Stimulated activated CD4-positive, alpha-beta T cell treated with anti-CD3 and anti-CD28 coated beads, TNF-alpha, amount 100 ng/mL, for 24 hours (primary cell): ENCODE measurements at regions not wholly inside any gene's neighbourhood (a gene's known extent, or its start where the extent isn't known, plus 50 kb on each side); places are given as distances from the start of the nearest gene placed in this dataset.
"Not testable (repeated sequence)": the region's sequence is repeated elsewhere in the genome, so short reads cannot be mapped to it uniquely, and the experiment has no call there.

Experiments used
- DNase-seq, 3 experiments: peaks; one replicate each; pipeline ENCODE4 v3.0.0-alpha.2; 2020; ENCODE audit warnings: low read depth in 3 of 3

GRCh38 chr1:184854496-184855140 is 100.0 kb upstream of the EDEM3 start:
- DNase-seq, result no peak

- DNase-seq, result no peak
These were observed 99.4 kb upstream of the EDEM3 start for GRCh38 chr1:184854036-184854435.

- DNase-seq, result no peak
These were observed 97.4 kb upstream of the EDEM3 start for GRCh38 chr1:184851822-184852746.

GRCh38 chr1:184843732-184844495 is 89.3 kb upstream of the EDEM3 start:
- DNase-seq, result peak in 2 of 3 experiments; percentile 10 to 17

GRCh38 chr1:184840596-184840995 is 85.9 kb upstream of the EDEM3 start:
- DNase-seq, result no peak

GRCh38 chr1:184838504-184838951 is 83.9 kb upstream of the EDEM3 start:
- DNase-seq, result no peak

- no peak for DNase-seq
These were observed 82.6 kb upstream of the EDEM3 start for GRCh38 chr1:184836934-184837895.

GRCh38 chr1:184836141-184836540 is 81.5 kb upstream of the EDEM3 start:
- no peak for DNase-seq

GRCh38 chr1:184833994-184834393 is 79.3 kb upstream of the EDEM3 start:
- not testable (repeated sequence) for DNase-seq

GRCh38 chr1:184832517-184832916 is 77.9 kb upstream of the EDEM3 start:
- no peak for DNase-seq

- not testable (repeated sequence) for DNase-seq
These were observed 74.8 kb upstream of the EDEM3 start for GRCh38 chr1:184829496-184829895.

GRCh38 chr1:184828369-184828717 is 73.7 kb upstream of the EDEM3 start:
- DNase-seq, result no peak

GRCh38 chr1:184827600-184828368 is 73.1 kb upstream of the EDEM3 start:
- DNase-seq, result no peak

GRCh38 chr1:184826001-184826400 is 71.3 kb upstream of the EDEM3 start:
- DNase-seq, result no peak

- DNase-seq, result no peak
These were observed 70.9 kb upstream of the EDEM3 start for GRCh38 chr1:184825571-184825970.

GRCh38 chr1:184824691-184825323 is 70.1 kb upstream of the EDEM3 start:
- no peak for DNase-seq

- DNase-seq, result no peak
These were observed 68.4 kb upstream of the EDEM3 start for GRCh38 chr1:184823080-184823479.

- no peak for DNase-seq
These were observed 67.6 kb upstream of the EDEM3 start for GRCh38 chr1:184822267-184822666.

- no peak for DNase-seq
These were observed 67.0 kb upstream of the EDEM3 start for GRCh38 chr1:184821658-184822057.

GRCh38 chr1:184820956-184821355 is 66.3 kb upstream of the EDEM3 start:
- DNase-seq, result no peak
